ENCODE measurements at regions not wholly inside any gene's neighbourhood (a gene's known extent, or its start where the extent isn't known, plus 50 kb on each side); places are given as distances from the start of the nearest gene placed in this dataset.

DNA sequence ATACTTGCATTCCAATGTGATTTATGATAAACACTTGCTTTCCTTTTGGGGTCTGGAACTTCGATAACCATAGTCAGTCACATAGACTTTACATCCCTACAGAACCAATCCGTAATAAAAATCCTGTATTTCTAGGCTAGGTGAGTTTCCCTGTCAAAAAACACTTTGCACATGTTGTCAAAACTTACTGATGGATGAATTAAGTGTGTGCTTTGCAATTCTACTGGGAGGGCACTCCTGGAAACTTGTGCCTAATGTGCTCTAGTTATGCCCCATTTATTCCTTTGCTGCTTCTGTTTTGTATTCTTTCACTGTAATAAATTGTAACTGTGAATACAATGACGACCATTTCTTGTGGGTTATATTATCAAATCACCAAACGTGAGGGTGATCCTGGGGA, 684.8 kb upstream of the PCDH15 start:
- DNase-seq, result no peak

DNA sequence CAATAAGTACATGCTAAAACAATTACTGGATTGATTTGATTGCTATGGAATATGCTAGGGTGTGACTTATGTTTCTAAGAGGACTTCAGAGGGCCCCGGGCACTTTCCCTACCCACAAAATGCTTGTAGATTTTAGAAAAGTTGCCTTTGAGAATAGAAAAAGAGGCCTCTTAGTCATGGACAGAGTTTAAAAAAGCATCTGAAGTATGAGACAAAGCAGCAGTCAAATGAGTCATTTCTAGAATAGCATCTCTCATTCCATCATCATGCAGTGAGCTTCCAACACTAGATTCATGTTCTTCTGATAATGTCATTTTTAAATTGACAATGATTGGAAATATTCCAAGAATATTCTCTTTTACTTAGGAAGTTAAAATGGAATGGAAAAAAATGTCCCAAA, 675.1 kb upstream of the PCDH15 start:
- DNase-seq, result no peak

DNA sequence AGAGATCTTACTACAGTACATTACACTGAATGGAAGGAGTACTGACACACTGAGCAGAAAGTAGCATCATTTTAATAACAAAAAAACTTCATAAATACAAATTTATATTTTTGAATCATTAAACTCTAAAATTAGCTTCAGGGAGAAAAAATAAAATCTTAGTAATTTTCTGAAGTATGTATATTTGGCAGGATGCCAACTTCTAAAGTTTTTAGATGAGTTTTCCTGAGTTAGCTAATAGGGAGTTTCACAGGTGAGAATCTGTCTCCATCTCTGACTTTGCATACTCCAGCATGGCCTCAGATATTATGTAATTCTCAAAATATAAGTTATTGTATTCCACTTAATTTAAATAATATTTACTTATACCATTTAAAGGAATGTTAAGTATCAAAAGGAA, 673.2 kb upstream of the PCDH15 start:
- DNase-seq, result no peak

DNA sequence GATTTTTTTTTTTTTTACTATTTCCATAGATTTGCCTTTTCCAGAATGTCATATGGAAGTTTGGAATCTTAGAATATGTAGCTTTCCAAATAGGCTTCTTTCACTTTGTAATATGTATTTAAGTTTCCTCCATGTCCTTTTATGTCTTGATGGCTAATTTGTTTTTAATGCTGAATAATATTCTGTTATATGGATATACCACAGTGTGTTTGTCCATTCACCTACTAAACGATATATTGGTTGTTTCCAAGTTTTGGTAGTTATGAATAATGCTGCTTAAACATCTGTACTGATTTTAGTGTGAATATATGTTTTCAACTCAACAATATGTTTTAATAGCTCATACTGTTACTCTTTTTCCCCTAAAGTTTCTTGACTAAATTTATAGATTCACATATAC, 669.8 kb upstream of the PCDH15 start:
- DNase-seq, result no peak

DNA sequence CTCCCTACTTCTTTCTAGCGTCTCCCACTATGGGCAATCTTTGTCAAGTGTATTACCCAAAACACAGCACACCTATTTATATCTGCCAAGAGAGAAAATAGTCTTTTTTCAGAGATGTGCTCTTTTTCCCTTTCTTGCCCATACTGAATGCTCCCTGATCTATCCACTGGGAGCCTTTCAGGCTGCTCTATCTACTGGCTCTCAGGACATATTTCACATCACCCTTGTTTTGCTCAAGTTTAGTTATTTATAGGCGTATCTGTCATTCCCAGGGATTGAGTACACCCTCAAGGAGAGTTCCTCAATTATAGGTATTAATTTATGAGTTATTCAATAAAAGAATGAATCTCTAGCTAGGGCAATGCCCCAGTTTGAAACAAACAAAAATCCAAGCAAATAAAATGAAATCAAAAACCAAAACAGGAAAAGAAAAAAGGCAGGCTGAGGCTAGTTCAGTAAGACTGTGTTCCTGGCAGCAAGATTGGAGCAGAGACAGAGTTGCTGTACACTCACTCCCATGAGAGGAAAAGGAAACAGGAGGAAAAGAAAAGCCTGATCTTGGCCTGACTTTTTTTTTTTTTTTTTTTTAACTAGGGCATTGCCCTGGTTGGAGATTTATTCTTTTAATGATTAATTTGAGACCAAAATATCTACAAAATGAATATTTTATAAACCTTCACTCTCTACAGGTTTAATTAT, 665.9 kb upstream of the PCDH15 start:
- no peak for DNase-seq

DNA sequence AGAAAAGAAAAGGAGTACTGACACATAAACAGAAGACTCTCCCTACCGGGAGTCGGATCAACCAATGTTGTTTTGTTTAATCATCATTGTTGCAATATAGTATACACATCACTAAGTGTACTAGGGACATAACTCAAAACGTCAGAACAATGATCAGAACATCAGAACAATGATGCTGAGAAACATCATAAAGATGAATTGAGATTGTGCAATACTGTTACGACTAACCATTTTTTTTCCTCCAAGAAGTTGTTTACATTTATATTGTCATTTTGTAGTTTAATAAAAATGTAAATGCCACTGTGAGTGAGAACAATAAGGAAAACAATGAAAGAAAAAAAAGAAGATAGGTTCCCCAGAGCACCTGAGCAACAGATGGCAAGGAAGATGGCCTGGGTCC, 663.1 kb upstream of the PCDH15 start:
- DNase-seq, result no peak

DNA sequence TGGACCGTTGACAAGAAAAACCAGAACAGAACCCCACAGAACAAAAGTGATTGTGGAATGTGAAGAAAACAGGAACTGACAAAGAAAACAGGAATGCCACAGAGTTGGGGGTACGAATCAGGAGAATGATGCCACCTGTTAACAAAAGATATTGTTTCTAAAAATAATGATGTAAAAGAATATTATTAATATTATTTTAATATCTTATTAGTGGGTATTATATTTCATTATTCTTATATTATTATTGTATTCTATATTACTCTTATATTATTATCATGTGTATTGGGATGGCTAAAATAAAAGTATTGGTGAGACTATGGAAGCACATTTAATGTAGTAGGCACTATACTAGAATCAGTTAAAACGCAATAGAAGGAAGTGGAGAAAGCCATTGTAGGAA, 659.0 kb upstream of the PCDH15 start:
- no peak for DNase-seq

DNA sequence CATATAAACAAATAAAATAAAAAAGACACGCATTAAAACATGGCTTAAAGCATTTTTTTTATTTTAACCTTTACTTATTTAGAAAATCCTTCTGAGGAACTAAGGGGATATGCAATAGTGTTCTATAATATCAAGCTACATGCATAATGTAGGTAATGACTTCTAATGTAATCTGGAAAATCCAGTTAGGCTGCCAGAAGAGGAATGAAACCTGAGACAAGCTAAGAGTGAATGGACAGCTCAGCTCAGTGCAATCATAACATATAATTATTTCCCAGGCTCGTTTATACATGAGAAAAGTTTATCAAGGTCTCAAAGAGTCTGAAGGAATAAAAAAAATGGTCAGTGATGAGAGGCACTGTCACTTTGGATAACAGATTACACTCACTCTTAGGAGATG, 649.0 kb upstream of the PCDH15 start:
- DNase-seq, result no peak

DNA sequence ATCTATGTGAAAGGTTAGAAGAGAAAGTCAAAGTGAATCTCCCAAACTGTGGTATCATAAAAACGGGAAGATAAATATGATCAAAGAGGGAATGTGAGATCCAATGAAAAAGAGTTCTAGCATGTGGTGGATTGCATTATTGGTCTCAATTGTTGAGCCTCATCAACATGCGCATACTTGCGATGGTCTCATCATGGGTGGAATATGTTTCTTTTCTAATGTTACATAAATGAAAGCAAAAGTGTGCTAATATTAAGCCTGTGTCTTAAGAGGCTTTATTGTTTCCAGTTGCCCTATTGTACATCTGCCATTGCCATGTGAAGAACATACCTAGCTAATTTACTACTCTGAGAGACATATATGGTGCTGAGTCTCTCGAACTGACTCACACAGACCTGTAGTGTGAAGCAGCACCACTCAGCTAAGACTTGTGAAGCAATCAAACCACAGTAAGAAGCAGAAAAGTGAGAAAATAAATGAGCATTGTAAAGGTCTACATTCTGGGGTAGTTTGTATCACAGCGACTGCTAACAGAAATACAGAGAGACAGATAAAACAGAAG, 645.5 kb upstream of the PCDH15 start:
- no peak for DNase-seq

DNA sequence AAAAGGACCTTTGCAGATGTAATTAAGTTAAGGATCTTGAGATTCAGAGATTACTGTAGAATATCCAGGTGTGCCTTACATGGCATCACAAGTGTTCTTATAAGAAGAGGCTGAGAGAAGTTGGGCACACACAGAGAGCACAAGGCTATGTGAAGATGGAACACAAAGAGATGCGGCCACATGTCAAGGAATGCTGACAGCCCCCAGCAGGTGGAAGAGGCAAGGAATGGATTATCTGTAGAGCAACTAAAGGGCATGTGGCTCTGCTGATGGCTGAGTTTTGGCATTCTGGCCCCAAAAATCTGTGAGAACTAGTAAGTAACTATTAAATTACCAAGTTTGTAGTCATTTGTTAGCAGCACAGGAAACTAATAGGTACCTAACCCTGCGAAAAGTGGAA, 640.7 kb upstream of the PCDH15 start:
- no peak for DNase-seq

DNA sequence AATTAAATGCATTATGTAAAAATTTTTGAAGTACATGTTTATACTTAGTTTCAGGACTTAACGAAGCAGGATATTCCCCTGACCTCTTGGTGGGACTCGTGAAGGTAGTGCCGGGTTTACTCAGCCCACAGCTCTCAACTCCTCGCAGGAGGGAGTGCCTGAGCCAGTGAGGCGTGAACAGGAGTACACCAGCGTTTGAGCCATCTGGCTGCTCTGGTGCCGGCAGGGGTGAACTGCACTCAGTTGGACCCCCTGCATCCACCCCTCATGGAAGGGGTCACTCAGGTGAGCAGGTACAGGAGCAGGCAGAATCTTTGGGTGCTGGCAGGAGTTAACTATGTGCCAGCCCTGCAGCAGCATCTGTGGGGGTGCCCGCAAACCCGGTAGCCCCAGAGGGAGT, 625.1 kb upstream of the PCDH15 start:
- no peak for DNase-seq

DNA sequence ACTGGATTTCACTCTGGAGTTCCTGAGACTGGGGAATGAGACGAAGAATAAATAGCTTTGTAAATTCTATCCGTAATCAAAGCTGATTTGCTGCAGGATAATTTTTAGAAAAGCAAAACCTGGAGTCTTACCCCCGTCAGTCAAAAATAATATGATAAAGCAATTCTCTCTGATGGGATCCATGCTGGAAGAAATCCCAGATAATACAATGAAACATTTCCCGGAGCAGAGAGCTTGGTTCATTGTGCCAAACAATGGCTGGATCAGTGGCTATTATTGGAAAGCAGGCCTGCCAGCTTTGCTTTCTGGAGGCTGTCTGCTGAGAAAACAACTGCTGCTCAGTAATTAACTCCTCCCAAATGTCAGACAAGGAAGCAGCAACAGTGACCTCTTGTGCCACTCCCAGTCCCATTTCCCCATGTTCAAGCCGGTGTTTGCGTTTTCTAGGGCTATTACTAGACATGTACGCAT, 609.4 kb upstream of the PCDH15 start:
- DNase-seq, result no peak

DNA sequence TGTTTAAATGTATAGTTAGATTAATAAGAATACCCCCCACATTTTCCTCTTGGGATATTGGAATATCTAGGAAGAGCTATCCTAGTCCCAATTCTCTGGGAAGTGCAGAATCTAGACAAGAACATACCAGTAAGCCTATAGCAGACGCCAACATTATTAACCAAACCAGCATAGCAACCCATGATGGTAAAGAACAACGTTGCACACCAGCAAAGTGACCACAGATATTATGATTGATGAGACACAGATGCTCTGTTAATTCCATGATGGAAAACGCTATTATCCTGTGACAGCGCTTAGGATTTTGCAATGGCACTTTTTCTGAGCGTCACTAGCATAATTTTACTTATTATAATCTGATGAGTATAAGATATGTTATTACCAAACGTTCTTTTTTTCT, 603.1 kb upstream of the PCDH15 start:
- no peak for DNase-seq

DNA sequence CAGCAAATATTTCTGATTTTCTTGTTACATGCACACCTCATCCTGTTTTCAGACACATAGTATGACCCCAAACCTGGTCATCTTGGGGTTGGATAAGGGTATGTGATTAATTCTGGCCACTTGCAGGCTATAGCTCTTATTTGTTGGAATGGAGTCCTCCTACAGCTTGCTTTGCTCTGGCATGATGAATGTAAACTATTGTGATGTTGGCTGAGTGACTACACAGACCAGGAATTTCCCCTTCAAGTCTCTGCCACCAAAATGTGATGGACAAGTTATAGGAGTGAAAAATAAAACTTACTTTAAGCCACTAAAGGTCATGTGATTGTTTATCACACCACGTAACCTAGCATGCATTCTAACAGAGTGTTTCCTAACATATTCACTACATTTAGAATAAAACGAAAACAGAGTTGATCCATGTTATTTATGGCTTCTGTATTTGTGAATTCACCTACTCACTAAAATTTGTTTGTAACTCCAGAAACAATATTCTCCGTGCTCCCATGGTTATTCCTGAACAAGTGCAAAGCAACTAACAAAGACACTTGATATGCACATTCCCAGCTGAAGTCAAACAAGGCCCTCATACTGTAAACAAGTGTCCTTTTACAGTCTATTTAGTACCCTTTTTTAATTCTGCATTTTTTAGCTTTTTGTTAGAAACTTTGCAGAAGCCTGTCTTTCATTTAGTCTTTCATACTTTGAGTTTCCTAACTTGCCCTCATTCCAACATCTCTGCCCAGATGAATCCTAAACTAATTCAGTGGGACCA, 599.2 kb upstream of the PCDH15 start:
- DNase-seq, result no peak

DNA sequence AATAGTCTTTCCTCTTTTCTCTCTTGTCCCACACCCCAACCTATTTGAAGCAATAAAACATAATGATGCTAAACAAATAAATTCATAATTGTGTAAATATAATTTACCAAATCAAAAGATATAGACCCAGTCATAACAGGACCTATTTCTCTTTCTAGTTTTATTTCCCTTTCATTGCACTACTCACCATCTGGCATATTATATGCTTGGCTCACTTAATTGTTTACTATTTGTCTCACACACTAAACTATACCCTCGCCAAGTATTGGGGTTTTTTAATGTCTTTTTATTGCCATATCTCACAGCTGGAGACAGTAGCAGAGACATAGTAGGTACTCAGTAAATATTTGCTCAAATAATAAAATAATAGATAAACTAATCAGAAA, 597.5 kb upstream of the PCDH15 start:
- no peak for DNase-seq

DNA sequence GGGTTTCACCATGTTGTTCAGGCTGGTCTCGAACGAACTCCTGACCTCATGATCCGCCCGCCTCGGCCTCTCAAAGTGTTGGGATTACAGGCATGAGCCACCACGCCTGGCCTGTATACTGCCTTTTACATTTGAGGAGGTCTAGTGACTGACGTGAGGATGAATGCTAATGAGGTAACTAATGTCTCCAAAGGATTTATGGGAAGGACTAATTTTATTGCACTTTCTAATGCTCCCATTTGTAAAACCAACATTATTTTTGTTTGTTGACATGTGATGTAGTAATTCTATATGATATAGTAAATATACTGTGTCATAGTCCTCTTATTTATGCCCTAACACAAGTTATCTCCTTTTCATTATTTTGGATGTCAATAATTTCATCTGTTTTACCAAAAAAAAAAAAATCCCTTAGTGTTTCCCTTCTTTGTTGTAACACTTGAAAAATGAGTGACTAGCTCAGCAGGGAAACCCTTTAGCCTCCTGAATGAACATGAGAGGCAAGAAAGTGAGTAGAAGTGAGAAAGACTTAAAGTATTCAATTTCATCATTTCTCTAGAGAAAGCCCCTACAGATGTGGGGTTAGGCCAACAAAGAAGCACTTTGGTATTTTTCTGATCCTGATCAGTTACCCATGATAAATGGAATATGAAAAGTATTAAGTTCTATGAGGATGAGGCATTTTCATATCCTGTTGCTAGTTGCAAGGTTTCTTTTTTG, 596.9 kb upstream of the PCDH15 start:
- no peak for DNase-seq

DNA sequence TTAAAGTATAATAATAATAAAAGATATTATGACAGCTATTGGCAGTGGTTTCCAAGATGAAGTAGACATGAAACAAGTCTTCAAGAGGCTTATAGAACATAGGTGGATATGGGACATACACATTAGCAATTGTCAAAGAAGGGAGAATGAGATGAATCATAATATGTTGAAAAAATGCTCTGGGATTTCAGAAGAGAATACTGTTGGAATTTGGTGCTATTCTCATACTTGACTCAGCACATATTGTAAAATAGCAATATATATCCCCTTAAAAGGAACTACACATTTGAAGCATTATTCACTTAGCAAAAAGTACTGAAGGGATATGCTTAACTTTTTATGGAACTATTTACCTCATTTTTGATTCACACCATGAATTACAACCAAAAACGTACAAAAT, 577.2 kb upstream of the PCDH15 start:
- no peak for DNase-seq

DNA sequence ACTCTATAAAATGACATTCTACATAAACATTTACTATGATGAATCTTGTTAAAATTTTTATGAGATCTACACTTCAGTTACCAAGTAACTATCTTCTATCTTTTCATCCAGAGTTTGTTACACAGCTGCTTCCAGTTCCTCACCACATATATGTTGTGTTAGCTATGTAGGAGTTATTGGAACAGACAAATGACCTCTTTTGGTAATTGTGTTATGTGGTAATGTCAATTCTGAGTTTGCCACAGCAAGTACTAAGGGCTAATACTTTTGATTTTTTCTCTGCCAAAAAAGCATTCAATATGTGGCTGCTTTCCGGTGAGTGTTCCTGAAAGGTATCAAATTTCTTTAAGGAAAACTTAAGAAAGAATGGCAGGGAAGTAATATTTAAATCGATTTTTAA, 573.9 kb upstream of the PCDH15 start:
- DNase-seq, result no peak

DNA sequence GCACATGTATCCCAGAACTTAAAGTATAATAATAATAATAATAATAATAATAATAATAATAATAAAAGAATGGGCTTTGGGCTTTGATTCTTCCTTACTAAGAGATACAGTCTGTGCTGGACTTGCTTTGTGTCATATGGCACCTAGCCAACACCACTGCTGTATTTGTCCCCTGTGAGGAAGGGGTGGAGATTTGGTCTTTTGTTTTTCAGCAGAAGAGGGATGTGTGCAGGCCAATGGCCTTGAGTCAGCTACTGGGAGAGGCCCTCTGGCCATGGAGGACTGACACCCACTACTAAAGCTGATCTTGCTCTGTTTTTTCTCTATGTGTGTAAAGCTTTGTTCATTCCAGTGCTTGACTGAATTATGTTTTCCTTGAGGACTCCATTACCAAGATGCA, 573.0 kb upstream of the PCDH15 start:
- no peak for DNase-seq

DNA sequence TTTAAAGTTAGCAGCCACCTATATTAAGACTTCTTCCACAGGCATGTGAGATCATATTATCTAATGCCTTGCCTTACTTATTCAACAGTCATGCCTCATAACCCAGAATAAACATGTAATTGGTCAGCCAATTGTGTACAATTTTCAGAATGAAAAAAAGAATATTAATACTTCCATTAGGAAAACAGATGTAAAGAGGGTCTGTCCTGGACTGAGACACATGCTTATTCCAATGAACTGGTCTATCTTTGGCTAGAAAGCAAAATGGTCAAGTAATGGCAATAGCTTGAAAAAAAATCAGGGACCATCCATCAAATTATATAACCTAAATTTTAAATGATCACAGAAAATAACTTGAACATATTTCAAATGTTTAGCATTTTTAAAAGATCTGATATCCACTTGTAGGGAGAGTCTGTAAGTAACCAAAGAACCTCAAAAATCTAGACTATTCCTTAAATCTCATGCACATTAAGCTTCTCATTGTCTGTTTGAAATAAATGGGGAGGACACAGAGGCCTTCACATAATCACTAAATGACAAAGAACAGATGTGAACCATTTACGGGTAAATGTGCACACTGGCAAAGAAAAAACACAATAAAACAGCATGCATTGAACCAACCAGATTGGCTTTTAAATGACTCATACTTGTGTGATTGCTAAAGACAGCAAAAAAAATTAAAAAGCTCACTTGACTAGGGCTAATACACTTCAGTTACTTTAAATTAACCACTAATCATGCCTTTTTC, 568.8 kb upstream of the PCDH15 start:
- DNase-seq, result no peak

DNA sequence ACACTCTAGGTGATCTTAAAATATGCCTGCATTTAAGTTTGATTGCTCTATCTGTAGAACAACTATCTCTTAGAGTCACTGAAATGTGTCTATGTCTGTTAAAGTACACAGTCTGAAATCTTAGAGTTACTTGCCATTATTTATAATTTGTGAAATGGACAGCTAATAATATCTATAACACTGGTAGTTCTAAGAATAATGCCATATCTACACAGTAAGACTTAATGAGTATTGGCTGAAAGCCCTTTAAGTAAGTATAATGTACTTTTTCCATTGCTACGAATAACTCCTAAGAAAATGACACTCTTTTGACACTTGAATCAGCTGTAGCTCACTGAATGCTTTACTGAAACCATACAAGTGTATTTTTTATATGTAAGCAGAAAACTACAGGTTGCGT, 567.4 kb upstream of the PCDH15 start:
- DNase-seq, result no peak

DNA sequence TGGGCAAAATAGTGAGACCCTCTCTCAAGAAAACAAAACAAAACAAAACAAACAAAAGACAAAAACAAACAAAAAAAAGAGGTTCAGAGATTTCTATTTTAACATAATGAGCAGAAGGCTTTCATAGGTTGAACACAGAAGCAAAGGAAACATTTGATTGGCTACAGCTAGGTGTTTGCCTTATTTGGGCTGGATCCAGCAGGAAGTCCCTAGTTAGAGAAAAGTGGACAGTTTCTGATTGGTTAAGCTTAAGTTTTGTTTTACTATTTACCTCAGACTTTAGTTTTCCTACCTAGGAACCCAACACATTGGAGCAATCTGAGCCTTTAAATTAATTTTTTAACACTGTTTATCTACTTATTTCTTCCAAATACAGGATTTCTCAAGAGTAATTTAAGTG, 566.5 kb upstream of the PCDH15 start:
- DNase-seq, result no peak

DNA sequence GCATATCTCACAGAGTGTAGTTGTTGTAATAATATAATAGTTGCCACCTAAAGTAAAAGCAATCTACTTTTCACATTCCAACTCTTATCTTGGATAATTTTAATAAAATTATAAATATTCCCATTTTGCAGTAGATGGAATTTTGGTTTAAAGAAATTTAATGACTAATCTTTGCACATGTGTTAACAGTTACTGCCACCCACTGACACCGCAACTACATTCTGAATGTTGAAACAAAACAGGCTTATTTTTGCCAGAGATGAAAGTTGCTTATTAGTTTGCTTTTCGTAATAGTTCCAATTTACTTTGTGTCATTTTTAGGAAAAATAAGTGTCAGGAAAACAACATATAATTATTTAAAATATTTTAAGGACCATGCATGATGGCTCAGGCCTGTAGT, 557.5 kb upstream of the PCDH15 start:
- DNase-seq, result no peak

Data from SIG-M5 (cell line).